ENCODE measurements at regions not wholly inside any gene's neighbourhood (a gene's known extent, or its start where the extent isn't known, plus 50 kb on each side); places are given as distances from the start of the nearest gene placed in this dataset.

GRCh38 chr21:27240839-27241238, 274.0 kb upstream of the ADAMTS5 start:
- no peaks in the 10 kb centered on the region for H3K27me3 Mint-ChIP-seq (ENCODE audit: low read depth)
- CTCF ChIA-PET = no interaction called here
- no peaks in the 10 kb centered on the region for H3K4me1 Mint-ChIP-seq (ENCODE audit: low read depth)
- intact Hi-C loops (cut with micrococcal nuclease) = no loop called here
- no peaks in the 10 kb centered on the region for H3K36me3 Mint-ChIP-seq (ENCODE audit: low read depth)
- no peak overlapping the region for H3K27ac Mint-ChIP-seq
- no peak overlapping the region for H3K4me3 Mint-ChIP-seq
- H3K9me3 Mint-ChIP-seq = peaks cover 1% of the 10 kb centered on the region
- no peak for DNase-seq

GRCh38 chr21:27233514-27234115, 266.7 kb upstream of the ADAMTS5 start:
- no peaks in the 10 kb centered on the region for H3K27me3 Mint-ChIP-seq (ENCODE audit: low read depth)
- DNase-seq = no peak
- CTCF ChIA-PET = no interaction called here
- H3K36me3 Mint-ChIP-seq (ENCODE audit: low read depth) = no peaks in the 10 kb centered on the region
- H3K9me3 Mint-ChIP-seq = no peaks in the 10 kb centered on the region
- H3K4me1 Mint-ChIP-seq (ENCODE audit: low read depth) = no peaks in the 10 kb centered on the region
- H3K4me3 Mint-ChIP-seq = no peak overlapping the region
- intact Hi-C loops (cut with micrococcal nuclease) = no loop called here
- H3K27ac Mint-ChIP-seq = no peak overlapping the region

- peaks cover 1% of the 10 kb centered on the region for H3K9me3 Mint-ChIP-seq
- no peaks in the 10 kb centered on the region for H3K27me3 Mint-ChIP-seq (ENCODE audit: low read depth)
- CTCF ChIA-PET = no interaction called here
- intact Hi-C loops (cut with micrococcal nuclease) = no loop called here
- H3K27ac Mint-ChIP-seq = no peak overlapping the region
- DNase-seq = no peak
- no peaks in the 10 kb centered on the region for H3K4me1 Mint-ChIP-seq (ENCODE audit: low read depth)
- H3K4me3 Mint-ChIP-seq = no peak overlapping the region
- H3K36me3 Mint-ChIP-seq (ENCODE audit: low read depth) = no peaks in the 10 kb centered on the region
Observed at GRCh38 chr21:27225940-27226339, 259.1 kb upstream of the ADAMTS5 start.

- Mint-ChIP-seq H3K9me3 (peaks cover 1% of the 10 kb centered on the region), H3K4me1 (ENCODE audit: low read depth) (no peaks in the 10 kb centered on the region), H3K27me3 (ENCODE audit: low read depth) (no peaks in the 10 kb centered on the region), H3K4me3 (no peak overlapping the region), H3K27ac (no peak overlapping the region), H3K36me3 (ENCODE audit: low read depth) (no peaks in the 10 kb centered on the region)
- no peak for DNase-seq
- CTCF ChIA-PET = no interaction called here
- intact Hi-C loops (cut with micrococcal nuclease) = no loop called here
Observed at GRCh38 chr21:27225151-27225550, 258.3 kb upstream of the ADAMTS5 start.

- no peak overlapping the region for H3K27ac Mint-ChIP-seq
- no peak for DNase-seq
Observed at GRCh38 chr21:27224169-27224568, 257.3 kb upstream of the ADAMTS5 start.

GRCh38 chr21:27221077-27221476, 254.2 kb upstream of the ADAMTS5 start:
- intact Hi-C loops (cut with micrococcal nuclease) = no loop called here
- no peaks in the 10 kb centered on the region for H3K36me3 Mint-ChIP-seq (ENCODE audit: low read depth)

More at GRCh38 chr21:27224169-27224568, 257.3 kb upstream of the ADAMTS5 start:
- intact Hi-C loops (cut with micrococcal nuclease) = no loop called here
- CTCF ChIA-PET = no interaction called here
- Mint-ChIP-seq H3K4me3 (no peak overlapping the region), H3K4me1 (ENCODE audit: low read depth) (no peaks in the 10 kb centered on the region), H3K36me3 (ENCODE audit: low read depth) (no peaks in the 10 kb centered on the region), H3K9me3 (peaks cover 3% of the 10 kb centered on the region), H3K27me3 (ENCODE audit: low read depth) (no peaks in the 10 kb centered on the region)

GRCh38 chr21:27220416-27220815, 253.5 kb upstream of the ADAMTS5 start:
- intact Hi-C loops (cut with micrococcal nuclease) = no loop called here
- Mint-ChIP-seq H3K4me3 (no peak overlapping the region), H3K36me3 (ENCODE audit: low read depth) (no peaks in the 10 kb centered on the region)

More at GRCh38 chr21:27221077-27221476, 254.2 kb upstream of the ADAMTS5 start:
- no peaks in the 10 kb centered on the region for H3K27me3 Mint-ChIP-seq (ENCODE audit: low read depth)
- no peak overlapping the region for H3K4me3 Mint-ChIP-seq
- CTCF ChIA-PET = no interaction called here
- no peak overlapping the region for H3K27ac Mint-ChIP-seq
- H3K4me1 Mint-ChIP-seq (ENCODE audit: low read depth) = no peaks in the 10 kb centered on the region
- peaks cover 3% of the 10 kb centered on the region for H3K9me3 Mint-ChIP-seq
- no peak for DNase-seq

GRCh38 chr21:27219068-27219467, 252.2 kb upstream of the ADAMTS5 start:
- no peaks in the 10 kb centered on the region for H3K27me3 Mint-ChIP-seq (ENCODE audit: low read depth)
- no peaks in the 10 kb centered on the region for H3K36me3 Mint-ChIP-seq (ENCODE audit: low read depth)
- intact Hi-C loops (cut with micrococcal nuclease) = no loop called here
- H3K4me3 Mint-ChIP-seq = no peak overlapping the region
- no peaks in the 10 kb centered on the region for H3K4me1 Mint-ChIP-seq (ENCODE audit: low read depth)
- no peak overlapping the region for H3K27ac Mint-ChIP-seq
- DNase-seq = no peak
- peaks cover 3% of the 10 kb centered on the region for H3K9me3 Mint-ChIP-seq
- CTCF ChIA-PET = interaction anchor here (1.2 kb wide), 1 partner anchor 11 kb away, joined by 4 read pairs; no protein-coding TSS in a partner anchor

More at GRCh38 chr21:27220416-27220815, 253.5 kb upstream of the ADAMTS5 start:
- Mint-ChIP-seq H3K9me3 (peaks cover 3% of the 10 kb centered on the region), H3K27ac (no peak overlapping the region), H3K4me1 (ENCODE audit: low read depth) (no peaks in the 10 kb centered on the region), H3K27me3 (ENCODE audit: low read depth) (no peaks in the 10 kb centered on the region)
- DNase-seq = no peak
- CTCF ChIA-PET = no interaction called here

DNA sequence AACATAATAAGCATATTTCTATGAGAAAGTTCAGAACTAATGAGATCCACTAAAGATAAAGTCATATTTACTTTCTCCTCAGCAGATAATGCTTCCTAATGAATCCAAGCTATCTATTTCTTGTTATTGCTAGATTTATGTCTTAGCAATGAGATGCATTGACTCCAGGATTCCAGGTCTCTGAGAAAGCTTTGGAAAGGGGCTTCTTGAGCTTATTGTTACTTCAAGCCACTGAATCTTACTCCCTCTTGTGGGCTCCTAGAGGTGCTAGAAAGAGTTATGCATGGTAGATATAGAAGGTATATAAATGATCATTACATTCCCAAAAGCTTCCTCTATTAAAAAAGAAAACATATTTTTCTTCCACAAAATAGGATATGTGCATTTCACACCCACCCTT, 246.4 kb upstream of the ADAMTS5 start:
- no peak for DNase-seq
- CTCF ChIA-PET = no interaction called here
- H3K9me3 Mint-ChIP-seq = peaks cover 5% of the 10 kb centered on the region
- intact Hi-C loops (cut with micrococcal nuclease) = no loop called here
- no peak overlapping the region for H3K4me3 Mint-ChIP-seq
- H3K27me3 Mint-ChIP-seq (ENCODE audit: low read depth) = no peaks in the 10 kb centered on the region
- no peak overlapping the region for H3K27ac Mint-ChIP-seq
- H3K4me1 Mint-ChIP-seq (ENCODE audit: low read depth) = no peaks in the 10 kb centered on the region
- no peaks in the 10 kb centered on the region for H3K36me3 Mint-ChIP-seq (ENCODE audit: low read depth)

- DNase-seq = no peak
- H3K36me3 Mint-ChIP-seq (ENCODE audit: low read depth) = no peaks in the 10 kb centered on the region
- CTCF ChIA-PET = no interaction called here
- H3K4me3 Mint-ChIP-seq = no peak overlapping the region
- H3K27me3 Mint-ChIP-seq (ENCODE audit: low read depth) = no peaks in the 10 kb centered on the region
- intact Hi-C loops (cut with micrococcal nuclease) = no loop called here
- peaks cover 6% of the 10 kb centered on the region for H3K9me3 Mint-ChIP-seq
- no peaks in the 10 kb centered on the region for H3K4me1 Mint-ChIP-seq (ENCODE audit: low read depth)
- no peak overlapping the region for H3K27ac Mint-ChIP-seq
Observed at GRCh38 chr21:27212441-27212840, 245.6 kb upstream of the ADAMTS5 start.

GRCh38 chr21:27209546-27209945, 242.7 kb upstream of the ADAMTS5 start:
- H3K36me3 Mint-ChIP-seq (ENCODE audit: low read depth) = no peaks in the 10 kb centered on the region
- H3K27ac Mint-ChIP-seq = no peak overlapping the region
- H3K9me3 Mint-ChIP-seq = peaks cover 6% of the 10 kb centered on the region
- no peaks in the 10 kb centered on the region for H3K4me1 Mint-ChIP-seq (ENCODE audit: low read depth)
- DNase-seq = no peak
- intact Hi-C loops (cut with micrococcal nuclease) = no loop called here
- no peak overlapping the region for H3K4me3 Mint-ChIP-seq
- CTCF ChIA-PET = interaction anchor here (0.7 kb wide), 1 partner anchor 821 kb away, joined by 3 read pairs; no protein-coding TSS in a partner anchor
- H3K27me3 Mint-ChIP-seq (ENCODE audit: low read depth) = no peaks in the 10 kb centered on the region

DNA sequence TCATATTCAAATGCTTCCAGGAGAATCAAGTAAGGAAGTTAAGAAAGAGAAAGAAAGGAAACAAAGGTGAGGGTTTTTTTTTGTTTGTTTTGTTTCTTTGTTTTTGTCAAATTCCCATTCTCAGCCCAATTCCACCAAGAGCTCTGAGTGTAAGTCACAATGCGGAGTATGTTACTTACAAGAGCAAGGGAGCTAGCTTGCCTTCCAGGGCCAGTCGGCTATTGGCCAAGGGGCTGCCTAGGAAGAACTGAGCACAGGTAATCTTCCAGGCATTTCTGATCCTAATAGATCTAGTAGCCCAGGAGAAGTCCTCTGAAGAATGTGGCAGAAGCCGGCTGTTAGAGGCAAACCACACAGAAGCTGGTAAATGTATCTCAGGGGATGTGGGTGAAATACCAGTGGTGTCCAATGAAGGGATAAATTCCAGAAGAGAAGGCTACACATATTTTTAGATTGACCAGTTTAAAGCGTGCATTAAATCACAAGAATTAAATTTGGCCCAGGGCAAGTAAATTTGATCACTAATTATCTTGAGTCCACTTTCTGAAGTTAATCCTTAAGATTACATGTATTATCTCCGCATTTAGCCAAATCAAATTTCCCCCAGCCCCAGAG, 239.6 kb upstream of the ADAMTS5 start:
- no peaks in the 10 kb centered on the region for H3K4me1 Mint-ChIP-seq (ENCODE audit: low read depth)
- intact Hi-C loops (cut with micrococcal nuclease) = no loop called here

DNA sequence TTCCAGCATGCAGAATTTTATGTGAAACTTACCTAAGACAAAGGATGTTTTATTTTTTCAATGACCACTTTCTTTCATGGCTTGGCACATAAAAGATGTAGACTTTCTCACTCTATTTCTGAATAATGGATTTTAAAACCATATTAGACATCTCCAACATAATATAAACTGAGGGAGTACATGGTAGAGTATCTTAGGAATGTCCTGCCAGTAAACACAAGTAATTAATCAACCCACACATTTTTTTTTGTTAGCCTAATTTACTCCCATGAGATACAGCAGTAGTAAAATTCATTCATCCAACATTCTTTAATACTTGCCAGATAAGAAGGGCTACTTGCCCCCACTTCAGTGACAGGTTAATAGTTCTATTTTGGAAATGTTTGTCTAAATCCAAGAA, 235.4 kb upstream of the ADAMTS5 start:
- Mint-ChIP-seq H3K9me3 (peaks cover 3% of the 10 kb centered on the region), H3K4me3 (no peak overlapping the region), H3K36me3 (ENCODE audit: low read depth) (no peaks in the 10 kb centered on the region), H3K27ac (no peak overlapping the region), H3K4me1 (ENCODE audit: low read depth) (no peaks in the 10 kb centered on the region), H3K27me3 (ENCODE audit: low read depth) (no peaks in the 10 kb centered on the region)
- CTCF ChIA-PET = no interaction called here
- intact Hi-C loops (cut with micrococcal nuclease) = no loop called here
- no peak for DNase-seq

More for the DNA sequence above, 239.6 kb upstream of the ADAMTS5 start:
- Mint-ChIP-seq H3K27ac (no peak overlapping the region), H3K27me3 (ENCODE audit: low read depth) (no peaks in the 10 kb centered on the region), H3K9me3 (peaks cover 6% of the 10 kb centered on the region), H3K4me3 (no peak overlapping the region), H3K36me3 (ENCODE audit: low read depth) (no peaks in the 10 kb centered on the region)
- no peak for DNase-seq
- CTCF ChIA-PET = interaction anchor here (0.6 kb wide), 1 partner anchor 17 kb away, joined by 7 read pairs; no protein-coding TSS in a partner anchor

All from activated naive CD4-positive, alpha-beta T cell treated with anti-CD3 and anti-CD28 coated beads for 36 hours (primary cell).